NK-92 treated with Interleukin-12 subunit alpha and Interleukin-12 subunit beta, amount 100 ng/mL, for 24 hours (cell line): ENCODE measurements at regions not wholly inside any gene's neighbourhood (a gene's known extent, or its start where the extent isn't known, plus 50 kb on each side); places are given as distances from the start of the nearest gene placed in this dataset.

Experiments used
- DNase-seq: peaks from one replicate; lab custom pipeline; 2025; lab: John Stamatoyannopoulos, UW

DNA sequence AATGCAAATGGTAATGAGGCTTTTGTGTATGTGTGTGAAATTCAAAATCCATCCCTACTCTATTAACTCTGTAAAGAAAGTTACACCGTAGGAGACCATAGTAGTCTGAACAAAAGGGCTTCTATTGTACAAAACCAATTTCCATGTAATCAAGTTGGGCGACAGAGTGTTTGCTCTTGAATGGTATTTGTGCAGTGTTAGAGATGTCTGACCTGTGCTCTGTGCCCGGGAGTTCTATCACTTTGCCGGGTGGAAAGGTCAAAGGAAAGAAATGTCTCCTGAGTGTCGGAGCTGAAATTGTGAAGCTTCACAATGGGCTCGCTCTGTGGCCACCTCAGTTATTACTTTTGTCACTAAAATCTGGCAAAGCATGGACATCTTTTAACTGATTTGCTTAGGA, 312.0 kb downstream of the SAMD5 start:
- no peak for DNase-seq

DNA sequence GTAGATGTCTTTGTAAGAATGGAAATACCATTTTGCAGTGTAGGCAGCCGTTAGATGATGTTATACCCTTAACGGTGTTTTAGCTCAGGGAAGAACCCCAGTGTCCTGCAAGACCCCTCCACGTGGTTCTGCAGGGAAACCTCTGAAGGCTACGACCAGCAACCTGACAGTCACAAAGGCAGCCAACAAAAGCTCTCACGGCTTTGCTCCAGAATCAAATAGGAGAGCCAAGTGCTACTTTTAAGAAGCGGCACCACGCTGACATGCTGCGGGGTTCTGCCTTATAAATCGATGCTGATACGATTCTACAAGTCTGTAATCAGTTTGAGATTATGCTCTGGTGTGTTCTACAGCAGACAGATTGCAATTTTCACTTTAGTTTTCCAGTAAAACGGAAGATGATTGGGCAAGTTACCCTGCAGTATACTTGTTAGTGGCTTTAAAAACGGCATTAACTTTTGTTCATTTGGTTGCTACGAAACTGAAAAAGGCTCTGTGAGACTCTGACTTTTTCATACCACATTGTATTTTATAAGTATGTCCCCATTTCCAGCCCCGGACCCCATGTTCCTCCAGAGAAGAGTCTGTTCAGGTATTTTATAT, 312.9 kb downstream of the SAMD5 start:
- no peak for DNase-seq

DNA sequence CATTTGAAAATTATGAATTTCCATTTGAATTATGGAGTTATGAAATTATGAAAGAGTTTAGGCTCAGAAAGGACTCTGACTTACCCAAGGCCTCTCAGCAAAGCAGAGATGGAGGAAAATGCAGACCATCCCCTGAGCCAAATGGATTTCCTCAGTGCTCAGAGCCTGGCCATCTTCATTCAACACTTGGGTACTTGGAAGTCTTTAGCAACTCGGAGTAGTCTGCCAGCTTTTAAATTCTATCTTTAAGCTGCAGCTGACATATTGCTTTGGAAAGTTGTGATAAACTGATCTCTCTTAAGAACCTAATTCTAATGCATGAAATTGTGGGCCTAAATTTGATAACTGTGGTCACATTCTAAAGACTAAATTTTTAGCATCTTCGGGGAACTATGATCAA, 315.4 kb downstream of the SAMD5 start:
- DNase-seq = no peak

DNA sequence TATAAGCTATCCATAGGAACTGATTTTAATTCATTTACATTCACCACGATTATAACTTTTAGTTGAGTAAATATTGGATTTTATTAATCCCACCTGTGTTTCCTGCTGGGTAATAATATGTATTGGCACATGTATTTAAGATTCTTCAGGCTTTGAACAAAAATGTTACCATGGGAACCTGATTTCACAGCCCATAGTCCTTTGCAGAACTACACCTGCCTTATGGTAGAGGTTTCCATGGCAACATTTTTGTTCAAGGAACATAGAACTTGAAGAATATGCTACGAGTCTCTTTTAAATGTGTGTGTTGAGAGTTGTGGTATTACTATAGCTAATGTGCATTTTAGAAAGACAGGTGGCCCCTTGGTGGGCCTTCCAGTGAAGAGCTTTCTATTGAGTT, 317.4 kb downstream of the SAMD5 start:
- no peak for DNase-seq

DNA sequence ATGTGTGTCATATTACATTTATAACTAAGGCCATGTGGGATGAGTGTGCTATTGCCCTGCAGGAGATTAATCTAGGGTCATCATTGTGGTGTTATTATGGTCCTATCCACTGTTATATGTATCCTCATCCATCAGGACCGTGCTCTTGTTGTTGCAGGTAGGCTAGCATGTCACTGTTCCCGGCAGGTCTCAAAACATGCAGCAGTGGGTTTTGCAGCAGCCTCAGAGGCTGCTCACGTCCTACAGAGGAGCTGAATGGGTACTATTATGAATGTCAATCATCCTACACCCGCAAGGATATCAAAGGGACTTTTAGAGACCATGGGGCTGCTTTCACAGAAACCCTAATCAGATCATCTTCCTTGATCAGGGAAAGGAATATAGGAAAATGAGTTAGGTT, 318.2 kb downstream of the SAMD5 start:
- no peak for DNase-seq

DNA sequence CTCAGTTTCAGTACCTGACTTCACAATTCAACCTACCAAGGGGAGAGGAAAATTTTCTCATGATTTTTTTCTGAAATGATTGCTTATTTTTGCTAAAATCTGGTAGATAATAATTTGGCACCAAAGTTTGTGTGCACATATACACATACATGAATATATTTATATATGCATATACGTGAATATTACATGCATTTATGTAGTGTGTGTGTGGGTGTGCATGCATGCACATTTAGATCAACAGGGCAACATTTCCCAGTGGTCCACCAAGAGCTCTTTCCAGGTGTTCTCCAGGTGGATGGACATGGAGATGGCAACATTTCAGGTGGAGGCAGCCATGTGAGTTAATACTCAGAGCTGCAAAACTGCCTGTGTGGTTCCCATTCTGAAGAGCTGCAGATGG, 320.9 kb downstream of the SAMD5 start:
- DNase-seq = no peak

DNA sequence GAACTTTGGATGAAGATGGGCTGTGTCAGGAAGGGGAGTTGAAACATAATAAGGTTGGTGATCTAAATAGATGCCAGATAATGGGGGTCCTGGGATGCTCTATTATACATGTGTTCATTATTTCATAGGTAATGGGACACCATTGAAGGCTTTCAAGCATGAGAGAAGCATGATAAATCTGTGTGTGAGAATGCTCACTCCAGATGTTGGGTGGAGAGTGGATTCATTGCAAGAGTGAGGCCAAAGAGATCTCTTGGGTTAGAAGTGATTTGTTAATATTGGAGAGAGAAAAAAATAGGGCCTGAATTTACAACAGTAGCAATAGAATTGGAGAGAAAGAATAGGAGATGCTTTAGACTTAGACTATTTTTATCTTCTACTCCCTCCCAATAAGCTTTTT, 321.3 kb downstream of the SAMD5 start:
- DNase-seq = no peak

DNA sequence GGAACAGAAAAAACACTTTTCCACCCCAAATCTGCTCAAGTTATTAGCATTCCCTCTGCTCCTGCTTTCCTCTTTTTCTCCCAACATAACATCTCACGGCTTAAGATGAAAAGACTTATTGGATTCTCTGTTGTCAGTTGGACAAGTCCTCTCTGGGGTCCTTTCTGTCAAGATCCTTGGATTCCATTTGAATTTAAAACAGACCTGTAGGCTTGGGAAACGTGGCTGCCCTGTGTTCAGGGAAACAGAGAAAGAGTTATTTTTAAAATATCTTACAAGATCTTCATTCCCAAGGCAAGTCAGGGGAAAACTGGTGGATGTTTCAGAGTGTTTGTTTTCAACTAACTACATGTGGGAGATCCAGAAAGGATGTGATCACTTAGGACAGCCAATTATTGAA, 322.9 kb downstream of the SAMD5 start:
- no peak for DNase-seq

DNA sequence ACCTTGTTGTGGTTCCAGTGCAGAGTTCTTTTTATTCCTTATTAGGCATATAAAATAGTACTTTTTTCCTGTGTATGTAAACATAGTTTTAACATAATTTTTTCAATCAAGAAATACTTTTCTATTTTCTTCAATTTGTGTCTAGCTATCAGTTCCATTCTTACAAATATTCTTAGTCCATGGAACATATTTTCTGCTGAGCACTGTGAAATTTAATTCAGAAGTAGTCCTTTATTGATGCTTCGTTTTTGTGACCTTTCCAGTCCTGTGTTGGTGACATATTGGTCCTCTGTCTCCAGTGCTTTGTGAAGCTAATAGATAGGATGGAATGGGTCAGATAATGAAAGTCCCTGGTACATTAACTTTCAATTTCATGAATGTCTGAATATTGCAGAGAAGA, 325.1 kb downstream of the SAMD5 start:
- DNase-seq = no peak

DNA sequence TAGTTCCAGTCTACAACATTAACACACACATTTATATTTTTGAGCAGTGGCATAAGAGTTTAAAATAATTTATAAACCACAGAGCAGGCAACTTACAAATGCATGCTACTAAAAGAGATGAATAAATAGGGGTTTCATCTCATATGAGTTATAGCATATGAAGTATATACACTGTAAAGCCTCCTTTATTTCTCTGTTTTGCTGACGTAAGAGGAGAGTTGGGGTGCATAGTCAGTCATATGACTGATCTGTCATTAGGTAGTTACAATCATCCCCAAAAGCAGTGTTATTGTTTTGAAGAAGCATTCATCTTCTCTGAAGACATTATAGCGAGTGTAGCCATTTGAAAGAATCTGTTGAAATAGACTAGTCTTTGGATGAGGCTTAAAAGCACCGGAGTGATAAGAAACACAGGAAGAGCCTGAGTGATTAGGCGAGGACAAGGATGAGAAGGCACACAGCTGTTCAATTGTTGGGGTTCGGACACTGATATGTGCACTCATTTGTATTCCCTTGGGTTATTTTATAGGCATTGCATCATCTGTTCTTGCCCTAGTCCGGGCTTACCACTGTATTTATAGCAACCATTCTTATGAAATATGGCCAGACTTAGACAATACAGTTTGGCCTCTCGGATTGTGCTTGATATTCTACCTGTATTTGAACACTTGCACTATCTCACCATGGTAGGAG, 325.7 kb downstream of the SAMD5 start:
- DNase-seq = no peak

DNA sequence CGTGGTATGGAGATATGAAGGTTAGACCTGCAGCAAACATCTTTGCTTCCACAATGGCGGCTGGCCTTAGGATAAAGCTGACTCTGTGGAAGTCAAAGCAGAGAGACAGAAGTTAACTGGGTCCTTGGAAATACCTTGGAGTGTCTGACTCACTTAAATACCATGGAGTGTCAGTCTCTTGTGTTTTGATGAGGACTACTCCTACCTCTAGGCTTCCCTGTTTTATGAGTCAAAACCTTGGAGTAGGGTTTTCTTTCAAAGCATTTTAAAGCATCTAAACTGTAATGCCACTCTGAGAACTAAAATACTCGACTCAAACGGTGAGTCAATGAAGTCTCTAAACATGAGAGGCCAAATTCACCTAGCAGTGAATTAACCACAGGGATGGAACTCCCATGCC, 329.1 kb downstream of the SAMD5 start:
- no peak for DNase-seq

DNA sequence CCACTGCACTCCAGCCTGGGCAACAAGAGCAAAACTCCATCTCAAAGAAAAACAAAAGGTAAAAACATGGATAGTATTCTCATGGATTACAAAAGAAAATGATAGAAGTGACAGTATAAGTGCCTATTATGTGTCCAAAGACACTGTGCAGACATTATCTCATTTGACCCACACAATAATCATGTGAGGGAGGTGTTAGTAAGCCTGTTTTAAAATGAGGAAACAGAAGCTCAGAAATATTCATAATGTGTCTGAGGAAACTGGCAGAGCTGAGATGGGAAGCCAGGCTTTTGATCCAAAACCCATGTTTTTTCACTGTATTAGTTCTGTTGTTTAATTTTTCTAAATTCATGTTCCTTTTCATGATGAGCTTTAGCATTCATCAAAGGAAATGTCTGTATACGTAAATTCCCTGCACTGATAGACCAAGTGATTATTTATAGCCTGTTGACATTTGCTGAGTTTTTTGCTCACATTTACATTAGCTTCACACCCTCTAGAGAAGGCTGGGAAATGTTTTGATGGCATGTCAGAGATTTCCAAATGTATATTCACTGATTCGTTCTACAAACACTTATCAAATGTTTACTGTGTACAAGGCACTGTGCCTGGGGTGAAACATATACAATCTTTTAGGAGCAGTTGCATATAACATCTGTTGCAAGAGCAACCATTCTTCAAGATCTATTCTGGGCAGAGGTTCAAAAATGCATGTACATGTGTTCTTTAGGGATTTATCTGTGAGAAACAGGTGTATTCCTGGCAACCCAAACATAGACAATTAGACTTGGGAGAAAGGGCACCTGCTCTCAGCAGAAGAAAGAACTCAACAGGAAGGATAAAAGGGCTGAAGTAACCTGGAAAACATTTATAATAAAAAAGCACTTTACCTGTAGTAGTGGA, 331.5 kb downstream of the SAMD5 start:
- no peak for DNase-seq

DNA sequence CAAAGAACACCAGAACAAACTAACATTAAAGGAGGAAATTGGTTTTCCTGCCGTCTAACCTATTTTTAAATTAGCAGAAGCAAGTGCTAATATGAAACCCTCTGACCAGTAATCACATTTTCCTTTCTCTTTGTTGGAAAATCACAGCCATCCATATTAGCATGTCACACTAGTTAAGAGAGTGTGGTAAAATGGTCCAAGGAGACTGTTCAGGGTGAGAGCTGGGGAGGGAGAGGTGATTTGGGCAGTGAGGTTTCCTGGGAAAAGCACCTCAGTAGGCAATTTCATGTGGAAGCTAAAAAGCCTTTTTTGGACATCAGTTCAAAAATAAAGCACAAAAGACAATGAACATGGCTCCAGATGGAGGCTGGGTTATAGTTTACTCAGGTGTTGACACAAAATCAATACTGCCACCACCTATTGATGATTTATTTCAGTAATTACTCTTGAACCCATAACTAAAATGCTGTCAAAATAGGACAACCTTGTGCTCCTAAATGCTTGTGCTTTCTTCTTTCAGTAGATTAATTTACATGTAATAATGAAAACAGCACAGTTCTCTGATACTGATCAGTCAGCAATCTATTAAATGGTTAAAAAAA, 333.2 kb downstream of the SAMD5 start:
- no peak for DNase-seq

DNA sequence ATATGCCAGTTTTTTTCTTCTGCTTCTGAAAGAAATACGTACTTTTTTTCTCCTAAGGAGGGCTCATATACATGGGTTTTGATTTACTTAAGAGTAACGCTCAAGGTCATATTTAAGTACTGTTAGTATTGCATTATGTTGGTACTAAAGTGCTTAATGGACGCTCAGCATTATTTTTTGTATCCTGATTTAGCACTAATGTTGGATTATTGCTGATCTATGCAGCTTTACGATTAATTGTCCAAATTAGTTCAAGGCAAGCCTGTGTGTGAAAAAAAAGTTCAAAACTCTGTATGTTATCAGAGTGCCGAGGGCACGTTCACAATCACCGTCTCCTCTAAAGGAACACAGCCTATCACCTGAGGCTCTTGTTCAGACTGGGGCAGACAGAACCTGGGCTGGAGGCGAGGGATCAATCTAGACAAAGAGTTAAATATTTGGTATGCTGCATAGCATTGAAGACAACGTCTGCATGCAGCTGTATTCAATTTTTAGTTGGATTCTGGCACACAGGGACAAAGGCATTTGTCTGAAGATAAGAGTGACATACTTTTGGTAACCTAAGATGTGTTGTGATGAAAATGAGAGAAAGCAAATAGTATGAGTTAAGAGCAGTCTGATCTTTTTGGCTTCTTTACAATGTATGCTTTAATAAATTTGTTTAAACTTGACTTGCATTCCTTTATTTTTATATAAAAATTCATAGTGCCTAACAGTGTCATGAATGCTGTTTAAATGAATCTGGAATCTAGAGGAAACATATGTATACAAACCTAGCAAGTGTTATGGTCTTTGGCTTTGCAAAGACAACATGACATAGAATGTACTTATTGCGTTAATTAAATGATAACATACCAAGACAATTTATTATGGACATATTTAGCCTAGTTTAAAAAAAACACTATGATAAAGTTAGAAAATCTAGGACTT, 341.2 kb downstream of the SAMD5 start:
- DNase-seq = no peak

DNA sequence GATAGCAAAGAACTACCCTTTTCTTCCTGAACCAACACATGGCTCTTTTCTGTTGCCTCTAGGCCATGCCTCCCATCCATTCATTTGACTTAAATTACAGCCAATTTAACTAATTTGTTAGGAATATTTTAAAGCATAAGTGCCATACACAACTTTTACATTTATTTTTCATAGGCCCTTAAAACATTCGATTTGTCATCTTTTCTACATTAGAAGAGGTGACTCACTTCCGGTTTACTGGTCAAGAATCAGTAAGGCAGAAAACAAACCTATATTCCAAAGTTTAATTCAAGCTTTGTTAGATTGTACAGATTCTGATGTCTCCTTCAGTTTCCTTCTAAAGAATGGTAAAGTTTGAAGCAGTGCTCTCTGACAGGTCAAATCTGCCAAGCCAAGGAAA, 344.3 kb downstream of the SAMD5 start:
- no peak for DNase-seq

DNA sequence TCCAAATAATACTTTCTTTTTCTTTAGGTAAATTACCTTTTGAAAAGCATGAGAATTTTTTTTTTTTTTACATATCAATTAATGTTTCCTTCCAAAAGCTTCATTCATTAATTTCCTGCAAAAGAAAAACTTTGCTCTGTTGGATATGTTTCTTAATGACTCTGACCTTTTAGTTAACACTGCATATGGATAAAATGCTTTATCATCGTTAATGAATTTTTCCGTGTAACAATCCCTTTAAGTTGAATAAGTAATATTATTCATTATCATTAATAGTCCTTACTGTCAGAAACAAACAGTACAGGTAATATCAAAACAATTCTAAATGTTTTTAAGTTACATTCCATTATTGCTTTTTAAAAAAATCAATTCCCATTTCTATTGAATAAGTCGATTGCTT, 345.1 kb downstream of the SAMD5 start:
- DNase-seq = no peak

DNA sequence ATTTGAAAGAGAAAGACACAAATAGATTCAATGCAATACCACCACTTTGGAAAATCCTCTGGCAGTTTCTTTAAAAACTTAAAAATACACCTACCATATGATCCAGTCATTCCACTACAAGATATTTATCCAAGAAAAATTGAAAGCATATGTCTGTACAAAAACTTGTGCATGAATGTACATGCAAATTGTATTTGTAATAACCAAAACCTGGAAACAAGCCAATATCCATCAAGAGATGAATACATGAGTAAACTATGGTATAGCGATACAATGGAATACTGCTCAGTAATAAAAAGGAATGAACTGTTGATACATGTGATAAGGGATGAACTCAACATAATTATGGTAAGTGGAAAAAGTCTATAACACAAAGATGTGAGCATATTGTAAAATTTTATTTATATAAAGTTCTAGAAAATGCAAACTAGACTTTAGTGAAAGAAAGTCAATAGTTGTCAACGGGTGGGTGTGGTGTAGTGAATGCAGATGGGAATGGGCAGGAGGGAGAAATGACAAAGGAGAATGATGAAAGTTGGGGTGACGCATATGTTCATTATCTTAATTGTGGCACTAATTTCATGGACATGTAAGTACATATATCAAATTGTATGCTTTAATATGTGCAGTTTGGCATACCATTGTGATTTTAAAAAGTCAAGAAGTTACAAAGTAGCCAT, 347.5 kb downstream of the SAMD5 start:
- no peak for DNase-seq

DNA sequence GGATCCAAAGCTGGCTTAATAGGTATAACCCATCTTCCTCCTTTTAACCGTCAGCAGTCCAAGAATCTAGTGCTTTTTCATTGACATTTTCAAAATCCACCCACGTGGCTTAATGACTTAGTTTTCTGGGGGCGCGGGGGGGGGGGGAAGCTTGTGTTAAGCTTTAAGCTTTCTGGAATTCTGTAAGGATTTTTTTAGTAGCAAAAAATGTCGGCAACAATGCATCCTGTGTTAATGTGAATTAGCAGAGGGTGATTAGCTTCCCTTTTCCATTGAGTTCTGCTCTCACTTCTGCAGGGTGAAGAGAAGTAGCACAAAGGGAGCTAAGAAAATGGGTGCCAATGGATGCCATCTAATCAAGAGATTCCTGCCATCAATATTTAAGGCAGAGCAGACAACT, 348.2 kb downstream of the SAMD5 start:
- DNase-seq = no peak

DNA sequence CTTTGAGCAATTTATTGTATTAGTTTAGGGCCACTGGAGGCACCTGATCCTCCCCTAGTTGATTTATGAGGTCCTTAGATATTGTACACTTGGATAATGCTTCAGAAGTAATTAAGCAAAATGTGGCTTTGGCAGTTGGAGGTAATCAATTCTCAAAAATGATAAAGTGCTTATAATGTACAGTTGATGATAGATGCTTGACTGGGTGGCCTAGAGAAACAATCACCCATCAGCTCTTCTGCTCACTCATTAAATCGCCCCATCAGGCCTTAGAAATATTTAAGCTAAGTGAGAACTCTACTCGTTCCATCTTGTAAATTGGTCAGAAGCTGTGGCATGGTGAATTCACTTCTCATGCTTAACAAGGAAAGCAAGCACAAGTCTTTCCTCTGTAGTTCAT, 349.9 kb downstream of the SAMD5 start:
- no peak for DNase-seq

DNA sequence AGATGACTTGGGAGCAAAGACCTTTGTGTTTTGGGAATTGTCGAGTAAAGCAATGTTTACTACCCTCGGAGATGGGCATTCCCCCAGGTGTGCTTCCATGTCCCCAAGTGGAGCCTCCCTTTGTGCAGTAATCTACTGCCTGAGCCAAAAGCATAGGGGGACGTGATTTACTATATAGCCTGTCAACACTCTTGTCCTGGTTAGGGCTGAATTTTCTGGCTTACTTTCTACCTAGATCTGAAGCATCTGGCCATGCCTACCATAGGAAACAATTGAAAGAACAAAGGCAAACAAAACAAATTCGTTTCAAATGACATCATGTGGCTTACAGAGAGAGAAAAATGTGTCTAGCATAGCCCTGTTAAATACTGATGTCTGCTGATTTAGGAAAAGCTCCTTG, 350.6 kb downstream of the SAMD5 start:
- DNase-seq = no peak

DNA sequence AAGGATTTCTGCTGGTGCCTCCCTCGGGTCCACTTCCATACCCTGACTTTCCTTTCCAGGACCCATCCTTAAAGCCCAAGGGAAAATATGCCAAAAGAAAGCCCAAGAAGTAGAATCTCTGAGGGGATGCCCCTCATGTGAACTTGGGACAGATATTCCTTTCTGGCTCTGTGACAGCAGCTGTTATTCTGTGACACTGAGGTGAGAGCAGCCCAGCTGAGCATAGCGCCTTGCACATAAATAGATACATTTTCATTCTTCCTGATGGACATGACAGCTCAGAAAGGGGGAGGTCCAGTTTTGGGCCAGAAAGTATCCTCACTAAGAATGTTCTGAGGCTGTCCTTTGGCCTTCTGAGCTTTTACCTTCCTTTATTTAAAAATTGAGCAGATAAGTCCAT, 353.2 kb downstream of the SAMD5 start:
- no peak for DNase-seq
